ENCODE measurements at regions not wholly inside any gene's neighbourhood (a gene's known extent, or its start where the extent isn't known, plus 50 kb on each side); places are given as distances from the start of the nearest gene placed in this dataset.

GRCh38 chr12:127723251-127723650 is 543.7 kb upstream of the TMEM132C start:
- no peaks in the 10 kb centered on the region for H3K4me1 ChIP-seq (ENCODE audit: insufficient read depth)
- H4K20me1 ChIP-seq (replicated peaks; ENCODE audit: insufficient read depth), result no peaks in the 10 kb centered on the region
- H3K27me3 Mint-ChIP-seq (ENCODE audit: insufficient read depth, low read depth, poor library complexity), result no peaks in the 10 kb centered on the region
- TF ChIP-seq NANOG (IDR thresholded peaks at IDR 0.05; ENCODE audit: borderline replicate concordance) (no peak), ZNF331 (CRISPR knock-in tag; IDR thresholded peaks at IDR 0.05; ENCODE audit: low read depth) (no peak), ZNF114 (CRISPR knock-in tag; IDR thresholded peaks at IDR 0.05) (no peak), EZH2 (IDR thresholded peaks at IDR 0.05; ENCODE audit: low read depth, unreplicated experiment) (no peak), POLR2AphosphoS5 (IDR thresholded peaks at IDR 0.05; ENCODE audit: low read depth) (no peak), JUNB (IDR thresholded peaks at IDR 0.05; ENCODE audit: unreplicated experiment) (no peak), CREB1 (CRISPR knock-in tag; IDR thresholded peaks at IDR 0.05; ENCODE audit: low read depth) (no peak), STAT1 (IDR thresholded peaks at IDR 0.05; ENCODE audit: unreplicated experiment) (no peak), ZNF462 (CRISPR knock-in tag; IDR thresholded peaks at IDR 0.05) (no peak), CTCF (conservative IDR thresholded peaks at IDR 0.05; ENCODE audit: low read depth in 2 of 2) (no peak)
- TF ChIP-seq, protein P1, sequence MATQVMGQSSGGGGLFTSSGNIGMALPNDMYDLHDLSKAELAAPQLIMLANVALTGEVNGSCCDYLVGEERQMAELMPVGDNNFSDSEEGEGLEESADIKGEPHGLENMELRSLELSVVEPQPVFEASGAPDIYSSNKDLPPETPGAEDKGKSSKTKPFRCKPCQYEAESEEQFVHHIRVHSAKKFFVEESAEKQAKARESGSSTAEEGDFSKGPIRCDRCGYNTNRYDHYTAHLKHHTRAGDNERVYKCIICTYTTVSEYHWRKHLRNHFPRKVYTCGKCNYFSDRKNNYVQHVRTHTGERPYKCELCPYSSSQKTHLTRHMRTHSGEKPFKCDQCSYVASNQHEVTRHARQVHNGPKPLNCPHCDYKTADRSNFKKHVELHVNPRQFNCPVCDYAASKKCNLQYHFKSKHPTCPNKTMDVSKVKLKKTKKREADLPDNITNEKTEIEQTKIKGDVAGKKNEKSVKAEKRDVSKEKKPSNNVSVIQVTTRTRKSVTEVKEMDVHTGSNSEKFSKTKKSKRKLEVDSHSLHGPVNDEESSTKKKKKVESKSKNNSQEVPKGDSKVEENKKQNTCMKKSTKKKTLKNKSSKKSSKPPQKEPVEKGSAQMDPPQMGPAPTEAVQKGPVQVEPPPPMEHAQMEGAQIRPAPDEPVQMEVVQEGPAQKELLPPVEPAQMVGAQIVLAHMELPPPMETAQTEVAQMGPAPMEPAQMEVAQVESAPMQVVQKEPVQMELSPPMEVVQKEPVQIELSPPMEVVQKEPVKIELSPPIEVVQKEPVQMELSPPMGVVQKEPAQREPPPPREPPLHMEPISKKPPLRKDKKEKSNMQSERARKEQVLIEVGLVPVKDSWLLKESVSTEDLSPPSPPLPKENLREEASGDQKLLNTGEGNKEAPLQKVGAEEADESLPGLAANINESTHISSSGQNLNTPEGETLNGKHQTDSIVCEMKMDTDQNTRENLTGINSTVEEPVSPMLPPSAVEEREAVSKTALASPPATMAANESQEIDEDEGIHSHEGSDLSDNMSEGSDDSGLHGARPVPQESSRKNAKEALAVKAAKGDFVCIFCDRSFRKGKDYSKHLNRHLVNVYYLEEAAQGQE (IDR thresholded peaks at IDR 0.05; ENCODE audit: unreplicated experiment), result no peak
- no peak overlapping the region for H2AFZ ChIP-seq
- H3K79me2 ChIP-seq (replicated peaks; ENCODE audit: insufficient read depth), result no peaks in the 10 kb centered on the region
- no peak overlapping the region for H3K4me3 Mint-ChIP-seq
- H3F3A ChIP-seq (replicated peaks; ENCODE audit: low read depth), result no peaks in the 10 kb centered on the region
- no peaks in the 10 kb centered on the region for H3K36me3 ChIP-seq (ENCODE audit: insufficient read depth)
- H3K9me3 Mint-ChIP-seq, result peaks cover 100% of the 10 kb centered on the region
- H3K27ac Mint-ChIP-seq, result no peak overlapping the region
- H3K4me1 Mint-ChIP-seq, result no peaks in the 10 kb centered on the region
- no peaks in the 10 kb centered on the region for H3K9me2 ChIP-seq (ENCODE audit: insufficient read depth)
- H3K4me3 ChIP-seq, result no peak overlapping the region
- H3K27ac ChIP-seq (ENCODE audit: low read depth), result no peak overlapping the region
- ATAC-seq (no peak), DNase-seq (ENCODE audit: low spot score) (no peak)
- no peaks in the 10 kb centered on the region for H3K27me3 ChIP-seq (ENCODE audit: insufficient read depth)
- H3K36me3 Mint-ChIP-seq (ENCODE audit: low read depth), result peaks cover 42% of the 10 kb centered on the region
- H3K4me2 ChIP-seq, result no peak overlapping the region
